Cardiac muscle cell (in vitro differentiated cells and primary cell): ENCODE measurements at regions not wholly inside any gene's neighbourhood (a gene's known extent, or its start where the extent isn't known, plus 50 kb on each side); places are given as distances from the start of the nearest gene placed in this dataset.

Experiments
- DNase-seq, 2 donors: peaks; one replicate each; pipeline versions ENCODE4 v3.0.0 to v3.0.0-alpha.2; 2010 to 2017; ENCODE audit warnings: low read depth in 1 of 2, low spot score in 1 of 2
- H3K27ac ChIP-seq: fragments of 200-600 bp; sonication (generic); 2 replicates; pipeline ENCODE4 v1.5.1; 2016
- H3K27me3 ChIP-seq: fragments of 200-600 bp; sonication (generic); 2 replicates; pipeline ENCODE4 v1.6.0; 2016; ENCODE audit warnings: control low read depth
- H3K36me3 ChIP-seq: fragments of 200-600 bp; sonication (generic); 2 replicates; pipeline ENCODE4 v1.5.1; 2016; ENCODE audit warnings: control low read depth
- H3K4me1 ChIP-seq: fragments of 200-600 bp; sonication (generic); 2 replicates; pipeline ENCODE4 v1.8.1; 2017; ENCODE audit warnings: low read depth, mild to moderate bottlenecking, mixed run types
- H3K4me3 ChIP-seq: fragments of 200-600 bp; sonication (generic); 2 replicates; pipeline ENCODE4 v1.5.1; 2016; ENCODE audit warnings: mild to moderate bottlenecking
- H3K9me3 ChIP-seq: fragments of 200-600 bp; sonication (generic); 2 replicates; pipeline ENCODE4 v1.5.1; 2017; ENCODE audit warnings: low read depth, mild to moderate bottlenecking, control low read depth
- TF ChIP-seq, protein P1 (sequence below): IDR thresholded peaks from 2 replicates; pipeline ENCODE4 v1.5.1; 2012; ENCODE audit warnings: low read depth, mild to moderate bottlenecking, low read length

GRCh38 chr17:69944406-69944805, 130.6 kb upstream of the KCNJ16 start:
- Histone ChIP-seq H3K36me3 (no peaks in the 10 kb centered on the region), H3K4me1 (no peaks in the 10 kb centered on the region), H3K27me3 (no peaks in the 10 kb centered on the region), H3K4me3 (no peak overlapping the region), H3K9me3 (no peaks in the 10 kb centered on the region), H3K27ac (no peak overlapping the region)
- no peak for DNase-seq
- TF ChIP-seq, protein P1, sequence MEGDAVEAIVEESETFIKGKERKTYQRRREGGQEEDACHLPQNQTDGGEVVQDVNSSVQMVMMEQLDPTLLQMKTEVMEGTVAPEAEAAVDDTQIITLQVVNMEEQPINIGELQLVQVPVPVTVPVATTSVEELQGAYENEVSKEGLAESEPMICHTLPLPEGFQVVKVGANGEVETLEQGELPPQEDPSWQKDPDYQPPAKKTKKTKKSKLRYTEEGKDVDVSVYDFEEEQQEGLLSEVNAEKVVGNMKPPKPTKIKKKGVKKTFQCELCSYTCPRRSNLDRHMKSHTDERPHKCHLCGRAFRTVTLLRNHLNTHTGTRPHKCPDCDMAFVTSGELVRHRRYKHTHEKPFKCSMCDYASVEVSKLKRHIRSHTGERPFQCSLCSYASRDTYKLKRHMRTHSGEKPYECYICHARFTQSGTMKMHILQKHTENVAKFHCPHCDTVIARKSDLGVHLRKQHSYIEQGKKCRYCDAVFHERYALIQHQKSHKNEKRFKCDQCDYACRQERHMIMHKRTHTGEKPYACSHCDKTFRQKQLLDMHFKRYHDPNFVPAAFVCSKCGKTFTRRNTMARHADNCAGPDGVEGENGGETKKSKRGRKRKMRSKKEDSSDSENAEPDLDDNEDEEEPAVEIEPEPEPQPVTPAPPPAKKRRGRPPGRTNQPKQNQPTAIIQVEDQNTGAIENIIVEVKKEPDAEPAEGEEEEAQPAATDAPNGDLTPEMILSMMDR = no peak

- no peaks in the 10 kb centered on the region for H3K36me3 ChIP-seq
- no peaks in the 10 kb centered on the region for H3K9me3 ChIP-seq
- H3K27me3 ChIP-seq = no peaks in the 10 kb centered on the region
- TF ChIP-seq, protein P1 = no peak
- no peak overlapping the region for H3K4me3 ChIP-seq
- no peaks in the 10 kb centered on the region for H3K4me1 ChIP-seq
- DNase-seq = peak in 1 of 2 donors; percentile 11
- H3K27ac ChIP-seq = no peak overlapping the region
These were observed 129.3 kb upstream of the KCNJ16 start for GRCh38 chr17:69945698-69946185.

GRCh38 chr17:69947027-69947759, 127.8 kb upstream of the KCNJ16 start:
- TF ChIP-seq, protein P1 = no peak
- Histone ChIP-seq H3K36me3 (no peaks in the 10 kb centered on the region), H3K4me3 (no peak overlapping the region), H3K9me3 (no peaks in the 10 kb centered on the region), H3K27me3 (no peaks in the 10 kb centered on the region), H3K4me1 (no peaks in the 10 kb centered on the region), H3K27ac (no peak overlapping the region)
- DNase-seq = no peak

- H3K4me3 ChIP-seq = no peak overlapping the region
- H3K27ac ChIP-seq = no peak overlapping the region
- H3K36me3 ChIP-seq = no peaks in the 10 kb centered on the region
- no peak for DNase-seq
- H3K27me3 ChIP-seq = no peaks in the 10 kb centered on the region
- TF ChIP-seq, protein P1 = no peak
- H3K9me3 ChIP-seq = no peaks in the 10 kb centered on the region
- H3K4me1 ChIP-seq = no peaks in the 10 kb centered on the region
These were observed 126.6 kb upstream of the KCNJ16 start for GRCh38 chr17:69948406-69948805.

DNA sequence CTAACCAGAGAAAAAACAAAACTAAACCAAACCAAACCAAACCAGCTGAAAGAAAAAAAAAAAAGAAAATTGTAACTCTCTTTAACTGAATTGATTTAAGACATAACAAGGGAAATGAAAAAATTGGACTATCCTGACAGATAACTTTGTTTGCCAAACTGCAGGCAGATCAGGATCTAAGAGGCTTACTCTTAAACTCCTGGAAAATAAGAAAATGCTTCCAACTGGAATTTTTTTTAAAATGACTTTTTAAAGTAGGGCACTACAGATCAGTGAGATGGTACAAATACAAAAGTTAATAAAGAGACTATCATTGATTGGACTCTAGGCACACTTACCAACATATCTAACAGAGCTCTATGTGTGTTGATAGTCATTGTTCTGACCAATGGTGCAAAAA, 125.5 kb upstream of the KCNJ16 start:
- no peak for DNase-seq
- Histone ChIP-seq H3K4me1 (no peaks in the 10 kb centered on the region), H3K27me3 (no peaks in the 10 kb centered on the region), H3K27ac (no peak overlapping the region), H3K36me3 (no peaks in the 10 kb centered on the region), H3K4me3 (no peak overlapping the region), H3K9me3 (no peaks in the 10 kb centered on the region)
- TF ChIP-seq, protein P1 = no peak
